Neural progenitor cell (in vitro differentiated cells): ENCODE measurements at regions not wholly inside any gene's neighbourhood (a gene's known extent, or its start where the extent isn't known, plus 50 kb on each side); places are given as distances from the start of the nearest gene placed in this dataset.

Source experiments
- DNase-seq: peaks from one replicate; pipeline ENCODE4 v3.0.0-alpha.2; 2016; ENCODE audit warnings: low spot score
- H2AFZ ChIP-seq: fragments of 200-600 bp; sonication (generic); replicated peaks from 2 replicates; pipeline ENCODE4 v1.6.1; 2016; ENCODE audit warnings: antibody characterized with exemption
- H3F3A ChIP-seq: fragments of 200-600 bp; sonication (generic); 2 replicates; pipeline ENCODE4 v1.6.1; 2016; ENCODE audit warnings: antibody characterized with exemption, low read depth
- H3K27ac ChIP-seq: fragments of 200-600 bp; sonication (generic); 2 replicates; pipeline ENCODE4 v1.5.1; 2016; ENCODE audit warnings: mild to moderate bottlenecking
- H3K27me3 ChIP-seq: fragments of 200-600 bp; sonication (generic); 2 replicates; pipeline ENCODE4 v1.6.1; 2016; ENCODE audit warnings: mild to moderate bottlenecking, moderate library complexity
- H3K36me3 ChIP-seq: fragments of 200-600 bp; sonication (generic); 2 replicates; pipeline ENCODE4 v1.5.1; 2016
- H3K4me1 ChIP-seq: fragments of 200-600 bp; sonication (generic); 2 replicates; pipeline ENCODE4 v1.6.1; 2016; ENCODE audit warnings: mixed run types
- H3K4me2 ChIP-seq: fragments of 200-600 bp; sonication (generic); 2 replicates; pipeline ENCODE4 v1.6.1; 2016
- H3K4me3 ChIP-seq: fragments of 200-600 bp; sonication (generic); 2 replicates; pipeline ENCODE4 v1.5.1; 2016
- H3K79me2 ChIP-seq: fragments of 200-600 bp; sonication (generic); 2 replicates; pipeline ENCODE4 v1.6.1; 2016; ENCODE audit warnings: low read depth
- H3K9ac ChIP-seq: fragments of 200-600 bp; sonication (generic); 2 replicates; pipeline ENCODE4 v1.6.1; 2016
- H3K9me3 ChIP-seq: fragments of 200-600 bp; sonication (generic); 2 replicates; pipeline ENCODE4 v1.5.1; 2016; ENCODE audit warnings: low read depth
- H4K20me1 ChIP-seq: fragments of 200-600 bp; sonication (generic); 2 replicates; pipeline ENCODE4 v1.6.1; 2016; ENCODE audit warnings: low read depth
- H3K27ac Mint-ChIP-seq: 3 replicates; pipeline ENCODE4 v1.8.0; 2021; ENCODE audit warnings: mixed read lengths
- H3K27me3 Mint-ChIP-seq: 2 replicates; pipeline ENCODE4 v1.8.0; 2022; ENCODE audit warnings: low read depth, mild to moderate bottlenecking, inconsistent platforms, moderate library complexity, mixed read lengths; ENCODE audit not compliant: insufficient read depth
- H3K36me3 Mint-ChIP-seq: 3 replicates; pipeline ENCODE4 v1.8.0; 2021; ENCODE audit warnings: mixed read lengths
- H3K4me1 Mint-ChIP-seq: 3 replicates; pipeline ENCODE4 v1.8.0; 2021; ENCODE audit warnings: mixed read lengths
- H3K4me3 Mint-ChIP-seq: 3 replicates; pipeline ENCODE4 v1.8.0; 2021; ENCODE audit warnings: mild to moderate bottlenecking, moderate library complexity, mixed read lengths
- H3K9me3 Mint-ChIP-seq: 3 replicates; pipeline ENCODE4 v1.8.0; 2020; ENCODE audit warnings: mixed read lengths
- EZH2 ChIP-seq: fragments of 200-600 bp; sonication (generic); IDR thresholded peaks from 2 replicates; pipeline ENCODE4 v1.6.1; 2017; ENCODE audit warnings: antibody characterized with exemption, mild to moderate bottlenecking, moderate library complexity
- EZH2phosphoT487 ChIP-seq: fragments of 200-600 bp; sonication (generic); IDR thresholded peaks from 2 replicates; pipeline ENCODE4 v1.6.1; 2017; ENCODE audit warnings: antibody characterized with exemption
- TF ChIP-seq, protein P1 (sequence below): fragments of 200-600 bp; sonication (generic); IDR thresholded peaks from 2 replicates; pipeline ENCODE4 v1.5.1; 2017; ENCODE audit warnings: antibody characterized with exemption, mild to moderate bottlenecking

- no peaks in the 10 kb centered on the region for H3K27me3 Mint-ChIP-seq
- Histone ChIP-seq H3K4me1 (no peaks in the 10 kb centered on the region), H2AFZ (no peak overlapping the region), H3K79me2 (no peaks in the 10 kb centered on the region), H3K4me2 (no peak overlapping the region), H4K20me1 (no peaks in the 10 kb centered on the region), H3K36me3 (no peaks in the 10 kb centered on the region), H3K9ac (no peak overlapping the region), H3K27me3 (no peaks in the 10 kb centered on the region), H3K9me3 (no peaks in the 10 kb centered on the region), H3K4me3 (no peak overlapping the region), H3K27ac (no peak overlapping the region), H3F3A (no peaks in the 10 kb centered on the region)
- H3K9me3 Mint-ChIP-seq, result no peaks in the 10 kb centered on the region
- no peak overlapping the region for H3K27ac Mint-ChIP-seq
- H3K4me3 Mint-ChIP-seq, result no peak overlapping the region
- no peak for TF ChIP-seq EZH2phosphoT487
- no peak for TF ChIP-seq EZH2
- TF ChIP-seq, protein P1, sequence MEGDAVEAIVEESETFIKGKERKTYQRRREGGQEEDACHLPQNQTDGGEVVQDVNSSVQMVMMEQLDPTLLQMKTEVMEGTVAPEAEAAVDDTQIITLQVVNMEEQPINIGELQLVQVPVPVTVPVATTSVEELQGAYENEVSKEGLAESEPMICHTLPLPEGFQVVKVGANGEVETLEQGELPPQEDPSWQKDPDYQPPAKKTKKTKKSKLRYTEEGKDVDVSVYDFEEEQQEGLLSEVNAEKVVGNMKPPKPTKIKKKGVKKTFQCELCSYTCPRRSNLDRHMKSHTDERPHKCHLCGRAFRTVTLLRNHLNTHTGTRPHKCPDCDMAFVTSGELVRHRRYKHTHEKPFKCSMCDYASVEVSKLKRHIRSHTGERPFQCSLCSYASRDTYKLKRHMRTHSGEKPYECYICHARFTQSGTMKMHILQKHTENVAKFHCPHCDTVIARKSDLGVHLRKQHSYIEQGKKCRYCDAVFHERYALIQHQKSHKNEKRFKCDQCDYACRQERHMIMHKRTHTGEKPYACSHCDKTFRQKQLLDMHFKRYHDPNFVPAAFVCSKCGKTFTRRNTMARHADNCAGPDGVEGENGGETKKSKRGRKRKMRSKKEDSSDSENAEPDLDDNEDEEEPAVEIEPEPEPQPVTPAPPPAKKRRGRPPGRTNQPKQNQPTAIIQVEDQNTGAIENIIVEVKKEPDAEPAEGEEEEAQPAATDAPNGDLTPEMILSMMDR, result no peak
- H3K4me1 Mint-ChIP-seq, result no peaks in the 10 kb centered on the region
- no peak for DNase-seq
- H3K36me3 Mint-ChIP-seq, result no peaks in the 10 kb centered on the region
These were observed 275.6 kb downstream of the CETN3 start for GRCh38 chr5:90133941-90134340.

DNA sequence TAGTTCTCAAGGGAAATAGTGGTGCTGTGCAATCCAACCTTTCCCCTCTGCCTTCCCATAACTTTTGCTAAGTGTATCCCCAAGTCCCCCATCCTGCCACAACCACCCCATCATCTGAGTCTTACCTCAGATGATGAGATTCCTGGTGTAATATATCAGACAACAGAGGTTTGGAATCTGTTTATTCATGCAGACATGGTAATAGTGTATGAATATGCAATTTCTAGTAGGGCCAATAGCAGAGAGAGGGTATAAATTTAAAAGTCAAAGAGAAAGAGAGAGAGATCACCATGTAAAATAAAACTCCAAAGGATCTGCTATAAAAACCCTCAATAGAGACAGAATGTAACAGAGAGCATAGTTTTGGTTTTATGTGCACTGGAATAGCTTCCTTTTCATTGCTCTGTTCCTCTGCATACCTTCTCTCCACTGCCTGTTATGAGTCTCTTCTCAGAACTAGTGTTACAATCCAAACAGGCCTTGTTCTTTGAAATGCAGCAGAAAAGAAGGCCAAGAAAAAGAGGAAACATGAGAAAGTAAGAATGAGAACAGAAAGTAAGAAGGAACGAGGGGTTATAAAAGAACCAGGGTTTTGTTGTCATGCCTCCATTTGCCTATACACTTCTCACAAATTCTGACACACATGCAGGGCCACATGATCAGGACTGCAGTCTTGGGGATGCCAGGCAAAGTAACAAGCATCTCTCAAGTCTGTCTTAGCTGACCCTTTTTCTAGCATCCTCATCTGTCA, 278.0 kb downstream of the CETN3 start:
- DNase-seq, result no peak
- H3K9me3 Mint-ChIP-seq, result no peaks in the 10 kb centered on the region
- no peak overlapping the region for H3K9ac ChIP-seq
- H3K27ac Mint-ChIP-seq, result no peak overlapping the region
- no peaks in the 10 kb centered on the region for H3K9me3 ChIP-seq
- H3K36me3 Mint-ChIP-seq, result no peaks in the 10 kb centered on the region
- no peak overlapping the region for H3K4me3 ChIP-seq
- no peaks in the 10 kb centered on the region for H3K36me3 ChIP-seq
- H3K27me3 Mint-ChIP-seq, result no peaks in the 10 kb centered on the region
- H4K20me1 ChIP-seq, result no peaks in the 10 kb centered on the region
- H2AFZ ChIP-seq, result peak overlapping the region; percentile 40
- H3K4me1 Mint-ChIP-seq, result no peaks in the 10 kb centered on the region
- no peak overlapping the region for H3K27ac ChIP-seq
- H3K4me3 Mint-ChIP-seq, result no peak overlapping the region
- no peaks in the 10 kb centered on the region for H3F3A ChIP-seq
- no peak for TF ChIP-seq EZH2phosphoT487
- TF ChIP-seq, protein P1, result no peak
- TF ChIP-seq EZH2, result no peak
- H3K4me2 ChIP-seq, result no peak overlapping the region
- H3K79me2 ChIP-seq, result no peaks in the 10 kb centered on the region
- H3K27me3 ChIP-seq, result no peaks in the 10 kb centered on the region
- no peaks in the 10 kb centered on the region for H3K4me1 ChIP-seq

DNA sequence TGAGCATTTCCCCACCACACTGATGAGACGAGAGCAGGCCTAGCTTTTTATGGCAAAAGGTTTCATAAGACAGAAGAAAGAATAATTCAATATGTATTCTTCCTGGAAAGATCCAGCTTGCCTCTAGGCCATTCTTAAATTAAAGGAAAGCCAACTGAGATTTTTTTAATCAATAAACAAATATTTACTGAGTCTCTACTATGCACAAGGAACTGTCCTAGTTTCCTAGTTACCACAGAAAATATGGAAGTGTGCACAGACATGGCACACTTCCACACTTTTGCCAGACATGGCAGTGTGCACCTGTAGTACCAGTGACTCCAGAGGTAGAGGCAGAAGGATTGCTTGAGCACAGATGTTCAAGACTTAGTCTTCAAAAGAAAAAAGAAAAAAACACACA, 281.0 kb downstream of the CETN3 start:
- Histone ChIP-seq H3K79me2 (no peaks in the 10 kb centered on the region), H3K27ac (no peak overlapping the region), H3K9me3 (no peaks in the 10 kb centered on the region), H3F3A (no peaks in the 10 kb centered on the region), H3K4me3 (no peak overlapping the region), H3K27me3 (no peaks in the 10 kb centered on the region), H4K20me1 (no peaks in the 10 kb centered on the region), H3K36me3 (no peaks in the 10 kb centered on the region), H3K9ac (no peak overlapping the region), H2AFZ (no peak overlapping the region), H3K4me1 (no peaks in the 10 kb centered on the region), H3K4me2 (no peak overlapping the region)
- DNase-seq, result no peak
- TF ChIP-seq, protein P1, result no peak
- no peak for TF ChIP-seq EZH2
- TF ChIP-seq EZH2phosphoT487, result no peak
- Mint-ChIP-seq H3K4me3 (no peak overlapping the region), H3K4me1 (no peaks in the 10 kb centered on the region), H3K36me3 (no peaks in the 10 kb centered on the region), H3K9me3 (no peaks in the 10 kb centered on the region), H3K27ac (no peak overlapping the region), H3K27me3 (no peaks in the 10 kb centered on the region)
